Mucosa of stomach (tissue), 1 donor: ENCODE measurements at regions not wholly inside any gene's neighbourhood (a gene's known extent, or its start where the extent isn't known, plus 50 kb on each side); places are given as distances from the start of the nearest gene placed in this dataset.

Experiments used
- H3K27me3 ChIP-seq: one replicate; pipeline ENCODE4 v1.7.0; 2013; ENCODE audit warnings: mild to moderate bottlenecking, low read length; ENCODE audit not compliant: control insufficient read depth, insufficient read depth
- H3K36me3 ChIP-seq: one replicate; pipeline ENCODE4 v1.7.0; 2013; ENCODE audit warnings: low read length; ENCODE audit not compliant: control insufficient read depth, insufficient read depth
- H3K4me1 ChIP-seq: one replicate; pipeline ENCODE4 v1.7.0; 2013; ENCODE audit warnings: mild to moderate bottlenecking, low read length; ENCODE audit not compliant: control insufficient read depth, insufficient read depth
- H3K4me3 ChIP-seq: one replicate; pipeline ENCODE4 v1.7.0; 2013; ENCODE audit warnings: low read length
- H3K9ac ChIP-seq: one replicate; pipeline ENCODE4 v1.7.0; 2013; ENCODE audit warnings: mild to moderate bottlenecking, low read length, moderate library complexity
- H3K9me3 ChIP-seq: one replicate; pipeline ENCODE4 v1.7.0; 2013; ENCODE audit warnings: mild to moderate bottlenecking, low read length, moderate library complexity; ENCODE audit not compliant: control insufficient read depth
- donor health status: Pancreatic carcinoma.

GRCh38 chr16:85246473-85246872 lies 134.2 kb upstream of the CIBAR2 start:
- H3K4me1 ChIP-seq = no peaks in the 10 kb centered on the region
- peaks cover 6% of the 10 kb centered on the region for H3K27me3 ChIP-seq
- no peaks in the 10 kb centered on the region for H3K36me3 ChIP-seq
- H3K9me3 ChIP-seq = no peaks in the 10 kb centered on the region
- H3K4me3 ChIP-seq = no peak overlapping the region
- H3K9ac ChIP-seq = no peak overlapping the region

- Histone ChIP-seq H3K9ac (no peak overlapping the region), H3K36me3 (no peaks in the 10 kb centered on the region), H3K4me1 (no peaks in the 10 kb centered on the region), H3K27me3 (peaks cover 6% of the 10 kb centered on the region), H3K4me3 (no peak overlapping the region), H3K9me3 (no peaks in the 10 kb centered on the region)
Measured at GRCh38 chr16:85246973-85247372, 134.7 kb upstream of the CIBAR2 start.

DNA sequence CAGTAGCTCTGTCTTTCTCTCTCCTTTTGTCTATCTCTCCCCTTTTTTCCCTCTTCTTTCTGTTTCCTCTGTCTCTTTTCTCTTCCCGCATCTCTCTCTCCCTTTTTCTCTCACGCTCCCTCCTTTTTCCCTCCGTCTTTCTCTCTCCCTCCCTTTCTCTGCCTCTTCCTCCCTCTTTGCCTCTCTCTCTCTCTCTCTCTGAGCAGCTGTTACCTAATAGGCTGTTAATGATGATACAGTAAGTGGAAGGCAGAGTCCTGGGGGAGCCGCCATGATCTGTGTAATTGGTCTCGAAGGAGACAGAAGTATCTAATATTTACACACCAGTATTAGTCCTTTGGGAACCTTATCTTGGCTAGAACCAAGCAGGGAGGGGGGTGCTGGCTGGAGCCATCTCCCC lies 136.1 kb upstream of the CIBAR2 start:
- H3K4me3 ChIP-seq = no peak overlapping the region
- no peak overlapping the region for H3K9ac ChIP-seq
- H3K4me1 ChIP-seq = no peaks in the 10 kb centered on the region
- H3K27me3 ChIP-seq = peaks cover 6% of the 10 kb centered on the region
- H3K36me3 ChIP-seq = no peaks in the 10 kb centered on the region
- no peaks in the 10 kb centered on the region for H3K9me3 ChIP-seq

DNA sequence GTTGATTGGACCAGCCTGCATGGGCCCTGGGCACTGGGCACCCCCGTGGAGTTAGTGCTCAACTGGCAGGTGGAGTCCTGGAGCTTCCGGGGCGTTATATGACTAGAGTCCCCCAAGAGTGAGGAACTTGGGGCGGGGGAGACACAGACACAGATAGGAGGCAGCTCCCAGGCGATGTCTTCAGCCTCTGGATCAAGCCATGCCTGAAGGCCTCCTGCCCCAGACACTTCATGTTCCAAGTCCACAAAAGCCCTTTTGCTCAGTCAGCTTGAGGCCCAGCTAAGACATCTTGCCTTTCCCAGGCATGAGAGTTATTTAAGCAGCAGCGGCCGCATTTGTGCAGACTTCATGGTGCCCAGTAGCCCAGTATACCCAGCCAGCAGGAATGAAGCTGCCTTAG lies 136.6 kb upstream of the CIBAR2 start:
- Histone ChIP-seq H3K4me3 (no peak overlapping the region), H3K27me3 (peaks cover 6% of the 10 kb centered on the region), H3K9me3 (no peaks in the 10 kb centered on the region), H3K4me1 (no peaks in the 10 kb centered on the region), H3K9ac (no peak overlapping the region), H3K36me3 (no peaks in the 10 kb centered on the region)

DNA sequence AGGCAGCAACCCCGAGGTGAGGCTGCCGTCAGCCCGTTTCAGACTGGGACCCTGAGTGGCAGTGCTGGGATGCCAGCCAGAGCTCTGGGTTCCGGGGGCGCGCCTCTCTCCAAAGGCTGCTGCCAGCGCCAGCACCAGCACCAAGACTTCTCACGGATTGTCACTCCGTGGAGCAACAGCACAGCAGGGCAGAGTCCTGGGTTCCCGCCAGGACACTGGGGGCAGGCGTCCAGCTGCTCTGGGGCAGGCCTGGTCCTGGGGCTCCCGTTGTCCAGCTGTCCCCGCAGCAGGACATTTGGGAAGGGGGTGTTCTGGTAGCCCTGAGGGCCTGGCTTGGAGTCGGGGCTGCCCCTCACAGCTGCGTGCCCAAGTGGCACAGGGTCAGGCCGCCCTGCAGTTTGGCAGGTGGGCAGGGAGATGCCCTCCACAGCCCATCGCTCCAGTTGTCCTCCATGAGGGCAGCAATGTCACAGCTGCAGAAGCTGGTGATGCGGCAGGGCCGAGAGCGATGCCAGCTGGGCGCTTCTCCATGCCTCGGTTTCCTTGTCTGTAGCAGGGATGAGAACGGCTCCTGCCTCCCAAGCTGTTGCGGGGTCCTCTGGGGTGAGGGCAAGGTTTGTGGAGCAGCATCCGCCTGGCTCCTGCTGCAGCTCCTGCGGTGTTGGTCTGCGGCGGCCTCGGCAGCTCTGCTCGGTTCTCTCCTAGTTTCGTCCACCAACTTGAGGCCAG lies 137.3 kb upstream of the CIBAR2 start:
- peaks cover 6% of the 10 kb centered on the region for H3K27me3 ChIP-seq
- no peaks in the 10 kb centered on the region for H3K4me1 ChIP-seq
- H3K9ac ChIP-seq = no peak overlapping the region
- no peaks in the 10 kb centered on the region for H3K9me3 ChIP-seq
- no peaks in the 10 kb centered on the region for H3K36me3 ChIP-seq
- H3K4me3 ChIP-seq = no peak overlapping the region

DNA sequence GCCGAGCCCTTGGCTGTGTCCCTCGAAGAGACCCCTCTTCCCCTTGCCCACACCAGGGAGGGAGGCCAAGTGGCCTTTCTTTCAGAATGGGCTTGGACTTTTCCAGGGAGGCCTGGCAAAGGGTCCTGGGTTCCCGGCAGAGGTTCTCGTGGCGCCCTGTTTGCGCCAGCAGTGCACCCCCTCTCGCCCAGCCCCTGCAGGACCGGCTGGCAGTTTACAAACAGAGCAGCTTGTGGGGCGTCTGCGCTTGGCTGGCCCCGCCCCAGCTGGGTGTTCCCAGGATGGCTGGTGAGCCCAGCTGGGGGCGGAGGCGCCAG lies 137.8 kb upstream of the CIBAR2 start:
- Histone ChIP-seq H3K36me3 (no peaks in the 10 kb centered on the region), H3K4me3 (no peak overlapping the region), H3K27me3 (peaks cover 6% of the 10 kb centered on the region), H3K9ac (no peak overlapping the region), H3K4me1 (no peaks in the 10 kb centered on the region), H3K9me3 (no peaks in the 10 kb centered on the region)

GRCh38 chr16:85250609-85251223 lies 138.4 kb upstream of the CIBAR2 start:
- Histone ChIP-seq H3K9me3 (no peaks in the 10 kb centered on the region), H3K36me3 (no peaks in the 10 kb centered on the region), H3K4me3 (no peak overlapping the region), H3K9ac (no peak overlapping the region), H3K27me3 (peaks cover 6% of the 10 kb centered on the region), H3K4me1 (no peaks in the 10 kb centered on the region)

DNA sequence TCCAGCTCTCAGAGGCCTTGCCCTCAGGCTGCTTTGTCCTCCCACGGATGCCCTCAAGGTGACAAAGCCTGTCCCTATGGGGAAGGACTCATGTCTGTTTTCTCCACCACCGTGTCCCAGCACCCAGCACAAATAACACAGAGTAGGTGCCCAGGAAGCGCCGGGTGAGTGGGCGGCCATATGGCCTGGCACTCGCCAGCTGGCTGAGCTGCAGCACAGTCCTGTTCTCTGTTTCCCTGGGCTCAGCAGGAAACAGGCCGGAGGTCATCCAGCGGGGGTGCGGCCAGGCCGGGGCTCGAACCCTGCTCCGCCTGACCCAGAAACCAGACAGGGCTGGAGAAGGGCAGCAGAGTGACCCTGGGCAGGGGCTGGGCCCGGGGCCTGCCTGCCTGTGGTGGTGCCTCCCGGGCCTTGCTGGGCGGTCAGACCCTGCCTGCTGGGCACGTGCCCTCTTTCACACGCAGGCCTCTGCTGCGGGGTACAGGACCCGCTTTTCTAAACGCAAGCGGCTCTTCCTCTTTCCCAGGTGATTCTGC lies 139.0 kb upstream of the CIBAR2 start:
- Histone ChIP-seq H3K4me3 (no peak overlapping the region), H3K9ac (no peak overlapping the region), H3K27me3 (peaks cover 6% of the 10 kb centered on the region), H3K9me3 (no peaks in the 10 kb centered on the region), H3K4me1 (no peaks in the 10 kb centered on the region), H3K36me3 (no peaks in the 10 kb centered on the region)

GRCh38 chr16:85252014-85252413 lies 139.7 kb upstream of the CIBAR2 start:
- Histone ChIP-seq H3K4me1 (no peaks in the 10 kb centered on the region), H3K9ac (no peak overlapping the region), H3K9me3 (no peaks in the 10 kb centered on the region), H3K27me3 (peaks cover 6% of the 10 kb centered on the region), H3K4me3 (no peak overlapping the region), H3K36me3 (no peaks in the 10 kb centered on the region)

DNA sequence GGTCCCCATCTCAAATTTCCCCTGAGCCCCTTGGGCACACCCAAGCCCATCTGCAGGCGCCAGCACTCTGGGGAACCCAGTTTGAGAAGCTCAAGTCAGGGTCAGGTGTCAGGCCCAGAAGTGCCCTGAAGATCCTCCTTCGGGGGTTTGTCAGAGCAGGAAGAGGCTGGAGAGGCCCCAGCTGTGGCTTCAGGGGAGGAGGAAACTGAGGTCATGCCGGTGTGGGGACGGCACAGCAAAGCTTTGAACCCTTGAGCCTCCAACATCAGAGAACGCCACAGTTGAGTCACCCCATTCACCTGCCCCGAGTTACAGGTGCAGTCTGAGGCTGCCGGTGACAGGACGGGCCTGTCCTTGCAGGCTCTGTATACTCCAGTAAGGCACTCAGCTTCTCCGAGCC lies 140.2 kb upstream of the CIBAR2 start:
- H3K4me3 ChIP-seq = no peak overlapping the region
- no peak overlapping the region for H3K9ac ChIP-seq
- H3K4me1 ChIP-seq = no peaks in the 10 kb centered on the region
- peaks cover 4% of the 10 kb centered on the region for H3K27me3 ChIP-seq
- no peaks in the 10 kb centered on the region for H3K9me3 ChIP-seq
- H3K36me3 ChIP-seq = no peaks in the 10 kb centered on the region

GRCh38 chr16:85253084-85253941 lies 141.0 kb upstream of the CIBAR2 start:
- H3K9ac ChIP-seq = no peak overlapping the region

DNA sequence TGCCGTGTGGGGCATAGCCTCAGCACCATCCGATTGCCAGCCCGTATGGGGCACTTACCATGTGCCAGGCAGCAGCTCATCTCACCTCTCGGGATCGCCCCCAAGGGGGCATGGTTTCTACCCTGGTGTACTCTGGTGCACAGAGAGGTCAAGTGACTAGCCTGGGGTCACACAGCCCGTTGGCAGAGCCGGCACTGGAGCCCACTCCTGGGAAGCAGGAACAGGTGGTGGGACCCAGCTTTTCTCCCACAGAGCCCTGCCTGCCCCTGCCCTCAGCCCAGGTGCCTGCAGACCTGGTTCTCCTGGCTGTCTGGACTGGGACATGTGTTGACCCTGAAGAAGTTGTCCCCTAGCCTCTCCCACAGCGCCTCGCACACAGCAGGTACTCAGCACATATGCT lies 141.8 kb upstream of the CIBAR2 start:
- Histone ChIP-seq H3K9me3 (no peaks in the 10 kb centered on the region), H3K4me3 (no peak overlapping the region), H3K9ac (no peak overlapping the region), H3K27me3 (peaks cover 4% of the 10 kb centered on the region), H3K36me3 (no peaks in the 10 kb centered on the region), H3K4me1 (no peaks in the 10 kb centered on the region)

More at GRCh38 chr16:85253084-85253941, 141.0 kb upstream of the CIBAR2 start:
- H3K9me3 ChIP-seq = no peaks in the 10 kb centered on the region
- no peaks in the 10 kb centered on the region for H3K4me1 ChIP-seq
- H3K36me3 ChIP-seq = no peaks in the 10 kb centered on the region
- H3K4me3 ChIP-seq = no peak overlapping the region
- peaks cover 4% of the 10 kb centered on the region for H3K27me3 ChIP-seq
